ENCODE measurements at regions not wholly inside any gene's neighbourhood (a gene's known extent, or its start where the extent isn't known, plus 50 kb on each side); places are given as distances from the start of the nearest gene placed in this dataset.

GRCh38 chr11:79541466-79541865, 100.6 kb upstream of the TENM4 start:
- TF ChIP-seq POLR2A (IDR thresholded peaks at IDR 0.05; ENCODE audit: insufficient read depth in 1 of 2, low read depth in 2 of 2, low read length in 2 of 2) (no peak), DNMT3B (CRISPR knock-in tag; conservative IDR thresholded peaks at IDR 0.05) (no peak), ZNF564 (CRISPR knock-in tag; IDR thresholded peaks at IDR 0.05) (no peak), RFX5 (IDR thresholded peaks at IDR 0.05; ENCODE audit: low read depth, low read length) (no peak), NFE2L1 (CRISPR knock-in tag; IDR thresholded peaks at IDR 0.05; ENCODE audit: borderline replicate concordance) (no peak)
- TF ChIP-seq, protein P1, sequence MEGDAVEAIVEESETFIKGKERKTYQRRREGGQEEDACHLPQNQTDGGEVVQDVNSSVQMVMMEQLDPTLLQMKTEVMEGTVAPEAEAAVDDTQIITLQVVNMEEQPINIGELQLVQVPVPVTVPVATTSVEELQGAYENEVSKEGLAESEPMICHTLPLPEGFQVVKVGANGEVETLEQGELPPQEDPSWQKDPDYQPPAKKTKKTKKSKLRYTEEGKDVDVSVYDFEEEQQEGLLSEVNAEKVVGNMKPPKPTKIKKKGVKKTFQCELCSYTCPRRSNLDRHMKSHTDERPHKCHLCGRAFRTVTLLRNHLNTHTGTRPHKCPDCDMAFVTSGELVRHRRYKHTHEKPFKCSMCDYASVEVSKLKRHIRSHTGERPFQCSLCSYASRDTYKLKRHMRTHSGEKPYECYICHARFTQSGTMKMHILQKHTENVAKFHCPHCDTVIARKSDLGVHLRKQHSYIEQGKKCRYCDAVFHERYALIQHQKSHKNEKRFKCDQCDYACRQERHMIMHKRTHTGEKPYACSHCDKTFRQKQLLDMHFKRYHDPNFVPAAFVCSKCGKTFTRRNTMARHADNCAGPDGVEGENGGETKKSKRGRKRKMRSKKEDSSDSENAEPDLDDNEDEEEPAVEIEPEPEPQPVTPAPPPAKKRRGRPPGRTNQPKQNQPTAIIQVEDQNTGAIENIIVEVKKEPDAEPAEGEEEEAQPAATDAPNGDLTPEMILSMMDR (CRISPR knock-in tag; IDR thresholded peaks at IDR 0.05): no peak
